HCT116 (cell line): ENCODE measurements at regions not wholly inside any gene's neighbourhood (a gene's known extent, or its start where the extent isn't known, plus 50 kb on each side); places are given as distances from the start of the nearest gene placed in this dataset.

Source experiments
- ATAC-seq: fragments of 200-7000 bp; cut with Tn5 transposase; 2 replicates; pipeline ENCODE4 v1.9.1; 2020; ENCODE audit warnings: mild to moderate bottlenecking, moderate library complexity
- BruUV-seq: library from RNA; stranded (reverse); fragments of 400-500 nt; replicated peaks from 2 replicates; lab custom pipeline; 2021; lab: Mats Ljungman, UMichigan
- CTCF ChIA-PET: fragments of 300-600 bp; sonication (Branson Sonifier 250); formaldehyde crosslinking; loops from one replicate; lab custom pipeline; 2021; ENCODE audit warnings: antibody characterized with exemption; lab: Charles Lee
- POLR2A ChIA-PET: fragments of 300-600, 350-600 bp; sonication (Branson Sonifier 250); formaldehyde crosslinking; loops from one replicate; lab custom pipeline; 2021; ENCODE audit warnings: antibody characterized with exemption; lab: Charles Lee
- RAD21 ChIA-PET, 2 experiments: fragments of 300-600 bp; sonication (Branson Sonifier 250); formaldehyde crosslinking; loops; one replicate each; lab custom pipeline; 2023; ENCODE audit warnings: low total read pairs in 2 of 2; ENCODE audit not compliant: uncharacterized antibody in 2 of 2, unreplicated experiment in 2 of 2, low non-redundant PET in 1 of 2; lab: Charles Lee
- DNase-seq: peaks from one replicate; pipeline ENCODE4 v3.0.0-alpha.2; 2010; ENCODE audit warnings: low read depth, low spot score
- H2AFZ ChIP-seq: fragments of 200-600 bp; shearing (Covaris generic), sonication (generic); 2 replicates; pipeline ENCODE4 v1.6.1; 2017; ENCODE audit warnings: low read depth, mixed run types, mixed read lengths, antibody characterized with exemption, low read length; ENCODE audit not compliant: poor library complexity, severe bottlenecking
- H3K27ac ChIP-seq: 2 replicates; pipeline ENCODE4 v1.5.1; 2012; ENCODE audit warnings: low read depth, low read length
- H3K27me3 ChIP-seq: fragments of 200-600 bp; sonication (generic); 2 replicates; pipeline ENCODE4 v1.6.1; 2016; ENCODE audit warnings: mixed run types, low read length, mixed read lengths; ENCODE audit not compliant: insufficient read depth
- H3K36me3 ChIP-seq, 2 experiments: fragments of 200-500 bp in 1 of 2; fragments of 200-600 bp in 1 of 2; sonication (Bioruptor generic) in 1 of 2; sonication (generic) in 1 of 2; 2 replicates each; pipeline versions ENCODE4 v1.5.1 to v1.6.1; 2014 to 2016; ENCODE audit warnings: low read length in 2 of 2, inconsistent platforms in 1 of 2, mixed read lengths in 1 of 2, mixed run types in 1 of 2; ENCODE audit not compliant: insufficient read depth in 2 of 2, control insufficient read depth in 1 of 2
- H3K4me1 ChIP-seq, 2 experiments: fragments of 200-600 bp in 1 of 2; sonication (generic) in 1 of 2; 2 replicates each; pipeline versions ENCODE4 v1.5.1 to v1.6.1; 2012 to 2017; ENCODE audit warnings: low read length in 2 of 2, inconsistent platforms in 1 of 2, mild to moderate bottlenecking in 1 of 2, mixed read lengths in 1 of 2, mixed run types in 1 of 2, moderate library complexity in 1 of 2; ENCODE audit not compliant: insufficient read depth in 2 of 2, control insufficient read depth in 1 of 2
- H3K4me2 ChIP-seq: fragments of 200-600 bp; sonication (generic); 2 replicates; pipeline ENCODE4 v1.6.1; 2017; ENCODE audit warnings: mixed run types, low read length, mixed read lengths
- H3K4me3 ChIP-seq, 2 experiments: fragments of 200-600 bp in 1 of 2; sonication (generic) in 1 of 2; replicated peaks in 1 of 2; 2 replicates each; pipeline ENCODE4 v1.5.1; 2011 to 2016; ENCODE audit warnings: low read length in 2 of 2, control low read depth in 1 of 2, low read depth in 1 of 2, mild to moderate bottlenecking in 1 of 2, mixed read lengths in 1 of 2, mixed run types in 1 of 2
- H3K79me2 ChIP-seq: fragments of 200-600 bp; sonication (generic); 2 replicates; pipeline ENCODE4 v1.6.1; 2017; ENCODE audit warnings: mild to moderate bottlenecking, mixed run types, low read length, moderate library complexity, mixed read lengths; ENCODE audit not compliant: insufficient read depth
- H3K9ac ChIP-seq: fragments of 200-600 bp; sonication (generic); 2 replicates; pipeline ENCODE4 v1.6.1; 2016; ENCODE audit warnings: low read length, mixed read lengths
- H3K9me2 ChIP-seq: fragments of 200-600 bp; sonication (generic), shearing (Covaris generic); 2 replicates; pipeline ENCODE4 v1.6.1; 2017; ENCODE audit warnings: mixed run types, mild to moderate bottlenecking, moderate library complexity; ENCODE audit not compliant: insufficient read depth
- H3K9me3 ChIP-seq, 2 experiments: fragments of 200-500 bp in 1 of 2; fragments of 200-600 bp in 1 of 2; sonication (Bioruptor generic) in 1 of 2; sonication (generic) in 1 of 2; 2 replicates each; pipeline ENCODE4 v1.6.1; 2014 to 2017; ENCODE audit warnings: low read length in 2 of 2, mixed read lengths in 2 of 2, inconsistent platforms in 1 of 2, low read depth in 1 of 2, mild to moderate bottlenecking in 1 of 2, mixed run types in 1 of 2, moderate library complexity in 1 of 2; ENCODE audit not compliant: control insufficient read depth in 1 of 2, insufficient read depth in 1 of 2
- H4K20me1 ChIP-seq: fragments of 200-600 bp; sonication (generic), shearing (Covaris generic); 2 replicates; pipeline ENCODE4 v1.6.1; 2017; ENCODE audit warnings: mixed run types, mild to moderate bottlenecking, moderate library complexity; ENCODE audit not compliant: insufficient read depth
- CEBPB ChIP-seq: IDR thresholded peaks from 2 replicates; pipeline ENCODE4 v1.6.1; 2012; ENCODE audit warnings: low read depth
- EGR1 ChIP-seq: IDR thresholded peaks from 2 replicates; pipeline ENCODE4 v1.6.1; 2012; ENCODE audit warnings: low read depth
- ELF1 ChIP-seq: IDR thresholded peaks from 2 replicates; pipeline ENCODE4 v1.6.1; 2012; ENCODE audit warnings: low read depth, borderline replicate concordance
- EZH2 ChIP-seq: fragments of 200-600 bp; sonication (generic); IDR thresholded peaks from 2 replicates; pipeline ENCODE4 v1.6.1; 2017; ENCODE audit warnings: antibody characterized with exemption, mixed run types
- FOSL1 ChIP-seq: IDR thresholded peaks from 2 replicates; pipeline ENCODE4 v1.6.1; 2012; ENCODE audit warnings: low read depth
- SP1 ChIP-seq: IDR thresholded peaks from 2 replicates; pipeline ENCODE4 v1.6.1; 2012; ENCODE audit warnings: low read depth
- YY1 ChIP-seq: IDR thresholded peaks from 2 replicates; pipeline ENCODE4 v1.6.1; 2011; ENCODE audit warnings: low read length, low read depth, moderate library complexity, mild to moderate bottlenecking; ENCODE audit not compliant: insufficient replicate concordance; ENCODE audit errors: extremely low read depth
- ZFX ChIP-seq: fragments of 450-650 bp; IDR thresholded peaks from 2 replicates; pipeline ENCODE4 v1.6.1; 2017
- ZNF274 ChIP-seq: fragments of 200-500 bp; sonication (Bioruptor generic); IDR thresholded peaks from 2 replicates; pipeline ENCODE4 v1.6.1; 2014; ENCODE audit warnings: mild to moderate bottlenecking, low read depth, low read length, inconsistent platforms
- intact Hi-C: fragments of 100-400 bp; cut with micrococcal nuclease; formaldehyde crosslinking; loops from 2 replicates; pipeline ENCODE4 v1.10.0; 2022
- TF ChIP-seq, protein P1 (sequence below): IDR thresholded peaks from 2 replicates; pipeline ENCODE4 v1.6.1; 2011; ENCODE audit warnings: mild to moderate bottlenecking, low read length, moderate library complexity; ENCODE audit not compliant: insufficient replicate concordance; ENCODE audit errors: extremely low read depth
- TF ChIP-seq, protein P2 (sequence below): IDR thresholded peaks from 2 replicates; pipeline ENCODE4 v1.6.1; 2012
- TF ChIP-seq, protein P3 (sequence below): IDR thresholded peaks from 2 replicates; pipeline ENCODE4 v1.6.1; 2012

DNA sequence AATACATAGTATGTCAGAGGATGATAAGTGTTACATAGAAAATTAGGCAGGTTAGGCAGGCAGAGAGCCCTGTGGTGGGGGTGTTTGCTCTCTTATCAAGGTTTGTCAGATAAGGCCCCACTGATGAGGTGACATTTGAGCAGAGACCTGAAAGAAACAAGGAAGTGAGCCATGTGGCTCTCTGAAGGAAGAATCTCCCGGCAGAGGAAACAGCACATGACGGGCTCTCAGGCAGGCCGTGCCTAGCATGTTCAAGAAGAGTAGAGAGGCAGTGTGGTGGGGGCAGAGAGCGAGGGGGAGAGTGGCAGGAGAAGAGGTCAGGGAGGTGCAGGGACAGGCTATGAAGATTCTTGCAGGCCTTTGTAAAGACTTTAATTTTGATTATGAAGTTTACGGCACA, 82.0 kb upstream of the ASIC2 start (continued):
- TF ChIP-seq ELF1 (no peak), FOSL1 (no peak), YY1 (no peak)

DNA sequence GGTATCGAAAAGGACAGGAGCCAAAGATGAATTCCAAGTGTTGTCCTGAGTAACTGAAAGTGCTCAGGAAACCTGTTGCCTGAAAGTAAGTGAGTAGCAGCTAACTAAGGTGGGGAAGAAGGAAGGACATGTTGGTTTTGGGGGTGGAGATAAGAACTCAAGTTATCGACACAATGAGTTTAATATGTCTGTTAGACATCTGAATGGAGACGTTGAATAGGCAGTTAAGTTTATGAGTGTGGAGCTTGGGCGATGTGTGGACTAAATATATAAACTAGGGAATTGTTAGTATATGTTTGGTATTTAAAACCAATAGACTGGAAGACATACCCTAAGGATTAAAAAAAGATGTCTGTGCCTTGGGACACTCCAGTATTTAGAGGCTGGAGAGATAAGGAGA, 82.7 kb upstream of the ASIC2 start:
- Histone ChIP-seq H3K27ac (no peak overlapping the region), H4K20me1 (no peaks in the 10 kb centered on the region), H3K79me2 (no peaks in the 10 kb centered on the region), H3K9me3 (no peaks in the 10 kb centered on the region; a peak in 1 of 4 replicates), H3K9ac (no peak overlapping the region), H3K27me3 (no peaks in the 10 kb centered on the region)
- RAD21 ChIA-PET = no interaction called here
- CTCF ChIA-PET = no interaction called here
- no TSS peak for BruUV-seq
- ATAC-seq = no peak
- intact Hi-C loops = no loop called here
- no peak for TF ChIP-seq EZH2
- TF ChIP-seq ZFX = no peak
- TF ChIP-seq EGR1 = no peak
- no peak for TF ChIP-seq SP1
- TF ChIP-seq CEBPB = no peak
- TF ChIP-seq ZNF274 = no peak
- TF ChIP-seq, protein P1, sequence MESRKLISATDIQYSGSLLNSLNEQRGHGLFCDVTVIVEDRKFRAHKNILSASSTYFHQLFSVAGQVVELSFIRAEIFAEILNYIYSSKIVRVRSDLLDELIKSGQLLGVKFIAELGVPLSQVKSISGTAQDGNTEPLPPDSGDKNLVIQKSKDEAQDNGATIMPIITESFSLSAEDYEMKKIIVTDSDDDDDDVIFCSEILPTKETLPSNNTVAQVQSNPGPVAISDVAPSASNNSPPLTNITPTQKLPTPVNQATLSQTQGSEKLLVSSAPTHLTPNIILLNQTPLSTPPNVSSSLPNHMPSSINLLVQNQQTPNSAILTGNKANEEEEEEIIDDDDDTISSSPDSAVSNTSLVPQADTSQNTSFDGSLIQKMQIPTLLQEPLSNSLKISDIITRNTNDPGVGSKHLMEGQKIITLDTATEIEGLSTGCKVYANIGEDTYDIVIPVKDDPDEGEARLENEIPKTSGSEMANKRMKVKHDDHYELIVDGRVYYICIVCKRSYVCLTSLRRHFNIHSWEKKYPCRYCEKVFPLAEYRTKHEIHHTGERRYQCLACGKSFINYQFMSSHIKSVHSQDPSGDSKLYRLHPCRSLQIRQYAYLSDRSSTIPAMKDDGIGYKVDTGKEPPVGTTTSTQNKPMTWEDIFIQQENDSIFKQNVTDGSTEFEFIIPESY = no peak
- TF ChIP-seq, protein P2, sequence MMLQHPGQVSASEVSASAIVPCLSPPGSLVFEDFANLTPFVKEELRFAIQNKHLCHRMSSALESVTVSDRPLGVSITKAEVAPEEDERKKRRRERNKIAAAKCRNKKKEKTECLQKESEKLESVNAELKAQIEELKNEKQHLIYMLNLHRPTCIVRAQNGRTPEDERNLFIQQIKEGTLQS = no peak
- TF ChIP-seq, protein P3, sequence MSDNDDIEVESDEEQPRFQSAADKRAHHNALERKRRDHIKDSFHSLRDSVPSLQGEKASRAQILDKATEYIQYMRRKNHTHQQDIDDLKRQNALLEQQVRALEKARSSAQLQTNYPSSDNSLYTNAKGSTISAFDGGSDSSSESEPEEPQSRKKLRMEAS = no peak
- TF ChIP-seq, all 23 proteins: peak for 0
- POLR2A ChIA-PET = no interaction called here
- H3K9me2 ChIP-seq = no peaks in the 10 kb centered on the region
- H3K36me3 ChIP-seq = no peaks in the 10 kb centered on the region
- DNase-seq = no peak
- no peak overlapping the region for H3K4me2 ChIP-seq
- H3K4me3 ChIP-seq = no peak overlapping the region
- H2AFZ ChIP-seq = no peak overlapping the region
- H3K4me1 ChIP-seq = no peaks in the 10 kb centered on the region
